ENCODE measurements at regions not wholly inside any gene's neighbourhood (a gene's known extent, or its start where the extent isn't known, plus 50 kb on each side); places are given as distances from the start of the nearest gene placed in this dataset.
A peak's percentile ranks its signal among the peaks of the same experiment; 100 is the strongest.

- no peak for DNase-seq (ENCODE audit: low read depth)
Observed at GRCh38 chr11:114758627-114759026, 80.3 kb downstream of the NXPE2 start.

DNA sequence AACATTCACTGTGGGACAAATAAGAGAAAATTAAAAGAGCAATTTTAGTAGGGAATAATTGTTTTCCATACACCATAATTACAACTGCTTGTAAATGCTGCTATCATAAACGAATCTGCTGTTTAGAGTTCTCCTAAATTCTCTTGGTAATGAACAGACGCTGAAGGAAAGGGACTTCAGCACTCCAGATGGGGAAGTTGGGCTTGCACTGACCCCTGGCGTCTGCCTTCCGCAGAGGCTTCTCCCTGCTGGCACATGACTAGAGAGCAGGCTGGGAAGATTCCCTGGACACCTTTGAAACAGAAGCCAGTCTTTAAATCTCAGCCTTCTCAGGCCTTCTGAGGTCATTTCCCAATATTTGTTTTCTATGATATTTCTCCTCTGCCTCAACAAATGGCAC is 84.1 kb downstream of the NXPE2 start:
- peak; percentile 41 for DNase-seq (ENCODE audit: low read depth)

DNA sequence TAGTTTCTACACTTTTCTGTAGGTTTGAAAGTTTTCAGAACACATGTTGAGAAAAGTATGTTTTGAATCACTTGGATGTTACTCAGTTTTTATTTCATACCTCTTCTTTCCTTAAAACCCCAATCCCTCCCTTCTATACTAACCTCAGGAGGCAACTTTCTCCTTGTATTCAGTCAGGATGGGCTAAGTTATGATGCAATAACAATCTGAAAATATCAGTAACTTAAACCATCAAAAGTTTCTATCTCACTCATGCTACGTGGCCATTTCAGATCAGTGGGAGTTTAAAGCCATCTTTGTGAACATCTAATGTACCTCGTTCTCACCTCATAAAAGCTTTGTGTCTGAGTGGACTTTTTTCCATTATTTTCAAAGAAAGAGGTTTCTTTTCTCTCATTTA is 86.2 kb downstream of the NXPE2 start:
- DNase-seq (ENCODE audit: low read depth): no peak

- no peak for DNase-seq (ENCODE audit: low read depth)
Observed at GRCh38 chr11:114771172-114771571, 92.8 kb downstream of the NXPE2 start.

DNA sequence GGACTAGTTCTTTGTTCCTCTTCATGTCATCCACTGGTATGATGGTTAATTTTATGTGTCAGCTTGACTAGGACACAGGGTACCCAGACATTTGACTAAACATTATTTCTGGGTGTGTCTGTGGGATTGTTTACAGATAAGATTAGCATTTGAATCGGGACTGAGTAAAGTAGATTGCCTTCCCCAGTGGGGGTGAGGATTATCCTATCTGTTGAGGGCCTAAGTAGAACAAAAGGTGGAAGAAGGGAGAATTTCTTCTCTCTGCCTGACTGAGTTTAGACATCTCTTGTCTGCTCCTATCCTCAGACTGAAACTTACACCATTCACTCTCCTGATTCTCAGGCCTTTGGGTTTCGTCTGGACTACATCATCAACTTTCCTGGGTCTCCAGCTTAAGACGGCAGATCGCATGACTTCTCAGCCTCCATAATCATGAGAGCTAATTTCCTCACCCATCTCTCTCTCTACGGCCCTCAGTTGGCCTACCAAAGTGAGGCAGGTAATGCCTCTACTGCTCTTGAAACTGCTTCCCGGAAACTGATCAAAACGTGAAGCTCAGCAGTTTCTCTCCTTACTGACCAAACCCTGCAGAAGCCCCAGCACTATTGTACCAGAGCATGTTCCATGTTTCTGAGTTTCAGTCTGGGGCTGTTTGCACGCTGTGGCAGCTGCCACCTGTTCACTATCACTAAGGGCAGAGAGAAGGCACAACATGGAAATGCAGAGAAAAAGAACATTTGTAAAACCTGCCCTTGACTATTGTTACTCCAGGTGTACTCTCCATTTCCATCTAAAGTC is 95.4 kb downstream of the NXPE2 start:
- DNase-seq (ENCODE audit: low read depth): no peak

DNA sequence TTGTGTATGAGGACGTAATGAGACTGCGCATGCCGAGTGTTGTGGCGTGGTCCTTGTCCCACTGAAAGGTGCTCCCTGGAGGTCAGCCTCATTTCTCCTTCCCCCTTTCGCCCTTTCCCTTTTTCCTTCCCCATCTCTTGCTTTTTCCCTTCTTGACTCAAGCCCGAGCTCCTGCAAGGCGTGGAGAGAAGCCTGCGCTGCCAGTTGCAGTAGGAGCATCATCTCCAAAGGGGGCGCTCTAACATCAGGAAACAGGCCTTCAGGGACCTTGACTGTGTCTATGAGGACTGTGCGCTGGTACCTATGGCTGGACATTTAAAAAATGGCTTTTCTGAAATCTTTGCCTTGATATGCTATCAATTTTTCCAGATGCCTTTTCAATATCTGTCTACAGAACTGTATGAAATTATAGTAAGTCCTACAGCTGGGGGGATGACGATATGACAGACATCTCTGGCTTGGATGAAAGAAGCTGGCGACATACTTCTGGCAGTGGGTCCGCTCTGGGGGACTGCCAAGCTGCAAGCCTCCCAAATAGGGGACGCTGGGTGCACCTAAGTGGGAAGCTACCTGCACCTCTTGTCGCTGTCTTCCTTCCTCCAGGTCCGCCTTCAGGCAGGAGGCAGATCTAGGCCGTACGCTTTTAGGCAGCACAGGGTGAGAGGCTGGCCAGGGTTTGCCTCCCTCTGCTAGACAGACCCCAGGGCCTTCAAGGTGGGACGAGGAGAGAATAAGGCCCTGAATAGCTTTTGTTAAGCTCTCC is 96.5 kb downstream of the NXPE2 start:
- peak; percentile 51 for DNase-seq (ENCODE audit: low read depth)

GRCh38 chr11:114775875-114776621 is 97.7 kb downstream of the NXPE2 start:
- no peak for DNase-seq (ENCODE audit: low read depth)

DNA sequence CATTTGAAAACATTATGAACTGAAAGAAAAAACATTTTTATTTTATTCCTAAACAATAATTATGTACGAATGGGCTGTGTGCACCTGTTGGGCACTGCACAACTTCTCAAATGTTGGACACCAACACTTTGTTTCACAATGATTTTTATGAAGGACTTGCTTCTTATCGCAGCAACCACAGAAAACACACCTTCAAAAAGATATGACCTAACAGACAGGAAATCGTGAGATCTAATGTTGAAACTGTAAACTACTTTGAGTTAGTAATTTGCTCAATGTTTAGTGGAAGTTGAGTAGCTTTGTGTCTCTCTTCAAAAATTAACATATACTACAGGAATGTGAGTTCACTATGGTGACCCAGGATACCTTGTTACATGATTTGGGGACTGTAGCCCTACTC is 98.6 kb downstream of the NXPE2 start:
- DNase-seq (ENCODE audit: low read depth): no peak

DNA sequence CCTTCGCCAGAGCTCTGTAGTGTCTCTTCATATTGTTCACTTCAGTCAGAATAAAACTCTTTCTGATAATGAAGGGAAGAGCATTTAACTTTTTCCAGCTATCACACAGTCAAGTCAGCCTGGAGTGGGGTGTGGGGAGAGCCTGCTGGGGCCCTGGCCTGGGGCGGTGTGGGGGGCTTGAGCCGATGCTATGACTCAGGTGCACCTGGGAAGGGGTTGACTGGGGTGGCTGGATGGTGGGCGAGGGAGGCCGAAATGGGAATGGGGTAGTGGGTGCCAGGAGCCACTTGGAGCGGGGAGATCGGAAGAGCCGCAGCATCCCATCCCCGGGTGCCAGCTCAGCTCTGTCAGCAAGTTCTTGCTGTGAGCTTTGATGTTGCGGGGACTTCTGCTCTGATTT is 100.9 kb downstream of the NXPE2 start:
- DNase-seq (ENCODE audit: low read depth): no peak

- DNase-seq (ENCODE audit: low read depth): no peak
Observed at GRCh38 chr11:114782650-114783310, 104.5 kb downstream of the NXPE2 start.

- no peak for DNase-seq (ENCODE audit: low read depth)
Observed at GRCh38 chr11:114783805-114784204, 105.5 kb downstream of the NXPE2 start.

GRCh38 chr11:114784216-114784615 is 105.9 kb downstream of the NXPE2 start:
- no peak for DNase-seq (ENCODE audit: low read depth)

DNA sequence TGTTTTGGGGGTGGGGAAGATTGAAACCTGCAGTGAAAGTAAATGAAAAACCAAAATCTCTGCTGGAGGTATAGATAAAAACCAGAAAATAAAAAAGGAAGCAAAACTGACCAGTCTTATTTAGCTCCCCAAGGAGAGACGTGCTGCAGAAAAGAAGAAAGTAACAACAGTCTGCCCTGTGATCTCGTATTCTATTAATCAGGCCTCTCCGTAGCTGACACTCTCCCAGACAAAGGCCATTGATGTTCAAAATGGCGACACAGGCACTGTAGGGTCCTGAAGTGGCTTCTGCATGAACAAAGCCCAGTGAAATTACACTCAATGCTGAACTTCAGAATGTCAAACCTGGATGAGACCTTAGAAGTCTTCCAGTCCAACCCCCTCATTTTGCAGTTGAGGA is 106.6 kb downstream of the NXPE2 start:
- DNase-seq (ENCODE audit: low read depth): no peak

DNA sequence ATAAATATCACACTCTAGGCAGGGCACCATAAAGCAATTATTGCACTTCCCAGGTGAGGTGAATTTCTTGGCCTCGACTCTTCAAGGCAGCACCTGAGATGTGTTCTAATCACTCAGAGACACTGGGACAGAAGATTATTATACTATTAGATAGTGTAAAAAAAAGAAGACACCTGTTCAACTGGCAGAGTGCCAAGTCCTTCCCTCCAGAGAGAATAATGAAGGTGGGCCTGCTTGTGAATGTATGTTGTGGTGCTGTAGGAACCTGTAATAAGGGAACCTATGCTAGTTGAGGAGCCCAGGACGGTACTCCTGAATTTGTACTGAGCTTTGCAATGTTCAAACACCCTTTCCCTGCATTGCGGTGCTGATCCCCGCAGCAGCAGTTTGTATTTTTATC is 107.5 kb downstream of the NXPE2 start:
- DNase-seq (ENCODE audit: low read depth): no peak

GRCh38 chr11:114787126-114787525 is 108.8 kb downstream of the NXPE2 start:
- DNase-seq (ENCODE audit: low read depth): no peak

DNA sequence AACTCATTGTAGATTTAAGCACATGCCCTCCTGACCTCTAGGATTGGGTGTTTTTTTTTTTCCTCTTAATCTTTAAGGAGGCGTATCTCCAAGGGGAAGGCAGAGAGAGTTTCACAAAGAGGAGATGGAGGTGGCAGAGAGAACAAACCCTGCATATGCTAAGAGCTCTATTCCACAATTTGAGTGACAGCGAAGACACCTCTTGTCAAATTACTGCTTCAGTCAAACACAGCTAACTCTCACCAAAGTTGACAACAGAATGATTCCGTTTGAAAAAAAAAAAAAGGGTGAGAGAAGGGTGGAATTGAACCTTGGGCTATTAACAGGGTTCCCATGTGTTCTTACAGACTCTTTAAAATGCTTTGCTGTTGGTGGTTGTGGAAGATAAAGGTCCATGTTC is 112.6 kb downstream of the NXPE2 start:
- no peak for DNase-seq (ENCODE audit: low read depth)

- no peak for DNase-seq (ENCODE audit: low read depth)
Observed at GRCh38 chr11:114794048-114794684, 115.8 kb downstream of the NXPE2 start.

GRCh38 chr11:114796954-114797721 is 118.8 kb downstream of the NXPE2 start:
- peak; percentile 78 for DNase-seq (ENCODE audit: low read depth)

- DNase-seq (ENCODE audit: low read depth): no peak
Observed at GRCh38 chr11:114799476-114799875, 121.1 kb downstream of the NXPE2 start.

GRCh38 chr11:114801773-114802172 is 123.4 kb downstream of the NXPE2 start:
- DNase-seq (ENCODE audit: low read depth): no peak
